Trophoblast cell (in vitro differentiated cells and primary cell): ENCODE measurements at regions not wholly inside any gene's neighbourhood (a gene's known extent, or its start where the extent isn't known, plus 50 kb on each side); places are given as distances from the start of the nearest gene placed in this dataset.

Source experiments
- DNase-seq, 2 donors: peaks; one replicate each; pipeline ENCODE4 v3.0.0-alpha.2; 2016
- H2AFZ ChIP-seq: 2 replicates; pipeline ENCODE4 v1.6.1; 2013; ENCODE audit warnings: low read length, moderate library complexity, mild to moderate bottlenecking; ENCODE audit not compliant: insufficient read depth, poor library complexity
- H2AK5ac ChIP-seq: 2 replicates; pipeline ENCODE4 v1.6.1; 2013; ENCODE audit warnings: mild to moderate bottlenecking, low read length
- H2BK120ac ChIP-seq: 2 replicates; pipeline ENCODE4 v1.6.1; 2013; ENCODE audit warnings: low read length, mild to moderate bottlenecking, moderate library complexity; ENCODE audit not compliant: insufficient read depth, poor library complexity
- H2BK12ac ChIP-seq: 2 replicates; pipeline ENCODE4 v1.6.1; 2013; ENCODE audit warnings: mild to moderate bottlenecking, low read length, moderate library complexity
- H2BK5ac ChIP-seq: 2 replicates; pipeline ENCODE4 v1.6.1; 2013; ENCODE audit warnings: low read length, low read depth, moderate library complexity, mild to moderate bottlenecking; ENCODE audit not compliant: poor library complexity
- H3K14ac ChIP-seq: 2 replicates; pipeline ENCODE4 v1.6.1; 2013; ENCODE audit warnings: mild to moderate bottlenecking, low read length
- H3K18ac ChIP-seq: 2 replicates; pipeline ENCODE4 v1.6.1; 2013; ENCODE audit warnings: mild to moderate bottlenecking, low read length
- H3K23ac ChIP-seq: 2 replicates; pipeline ENCODE4 v1.6.1; 2013; ENCODE audit warnings: low read length
- H3K27ac ChIP-seq: 2 replicates; pipeline ENCODE4 v1.5.1; 2013; ENCODE audit warnings: low read depth, mild to moderate bottlenecking, inconsistent platforms, low read length, moderate library complexity
- H3K27me3 ChIP-seq: 2 replicates; pipeline ENCODE4 v1.6.1; 2013; ENCODE audit warnings: inconsistent platforms, mild to moderate bottlenecking, low read length, moderate library complexity; ENCODE audit not compliant: insufficient read depth
- H3K36me3 ChIP-seq, 2 experiments: 1 replicate in 1 of 2; 2 replicates in 1 of 2; pipeline ENCODE4 v1.6.1; 2013; ENCODE audit warnings: low read length in 2 of 2, mild to moderate bottlenecking in 2 of 2, moderate library complexity in 1 of 2; ENCODE audit not compliant: insufficient read depth in 2 of 2, control insufficient read depth in 1 of 2
- H3K4ac ChIP-seq: 2 replicates; pipeline ENCODE4 v1.6.1; 2013; ENCODE audit warnings: low read depth, mild to moderate bottlenecking, low read length, moderate library complexity
- H3K4me1 ChIP-seq, 2 experiments: 1 replicate in 1 of 2; 2 replicates in 1 of 2; pipeline ENCODE4 v1.6.1; 2013; ENCODE audit warnings: low read length in 2 of 2, mild to moderate bottlenecking in 2 of 2, moderate library complexity in 1 of 2; ENCODE audit not compliant: insufficient read depth in 2 of 2, control insufficient read depth in 1 of 2
- H3K4me2 ChIP-seq: 2 replicates; pipeline ENCODE4 v1.6.1; 2013; ENCODE audit warnings: inconsistent platforms, mild to moderate bottlenecking, low read length, moderate library complexity
- H3K4me3 ChIP-seq: 2 replicates; pipeline ENCODE4 v1.5.1; 2013; ENCODE audit warnings: mild to moderate bottlenecking, low read depth, low read length, inconsistent platforms
- H3K79me1 ChIP-seq: one replicate; pipeline ENCODE4 v1.6.1; 2013; ENCODE audit warnings: low read length
- H3K79me2 ChIP-seq: 2 replicates; pipeline ENCODE4 v1.6.1; 2013; ENCODE audit warnings: low read length, mild to moderate bottlenecking; ENCODE audit not compliant: control insufficient read depth, insufficient read depth, poor library complexity
- H3K9ac ChIP-seq: 2 replicates; pipeline ENCODE4 v1.6.1; 2013; ENCODE audit warnings: mild to moderate bottlenecking, low read length
- H3K9me3 ChIP-seq: 2 replicates; pipeline ENCODE4 v1.6.1; 2013; ENCODE audit warnings: low read depth, mild to moderate bottlenecking, control low read depth, inconsistent platforms, low read length; ENCODE audit not compliant: insufficient read depth
- H4K12ac ChIP-seq: 2 replicates; pipeline ENCODE4 v1.6.1; 2013; ENCODE audit warnings: low read depth, mild to moderate bottlenecking, low read length, moderate library complexity
- H4K8ac ChIP-seq: 2 replicates; pipeline ENCODE4 v1.6.1; 2013; ENCODE audit warnings: low read depth, mild to moderate bottlenecking, low read length, moderate library complexity
- H4K91ac ChIP-seq: one replicate; pipeline ENCODE4 v1.6.1; 2013; ENCODE audit warnings: low read depth, mild to moderate bottlenecking, low read length, moderate library complexity
- WGBS: extraction: QIAGEN DNeasy Blood & Tissue Kit; methylation state at CpG from one replicate; pipeline ENCODE4 v1.1.7; 2013; ENCODE audit warnings: missing lambda C conversion rate; ENCODE audit not compliant: insufficient read length, insufficient coverage; ENCODE audit errors: extremely low coverage; 5-methylcytosine and 5-hydroxymethylcytosine counted together

DNA sequence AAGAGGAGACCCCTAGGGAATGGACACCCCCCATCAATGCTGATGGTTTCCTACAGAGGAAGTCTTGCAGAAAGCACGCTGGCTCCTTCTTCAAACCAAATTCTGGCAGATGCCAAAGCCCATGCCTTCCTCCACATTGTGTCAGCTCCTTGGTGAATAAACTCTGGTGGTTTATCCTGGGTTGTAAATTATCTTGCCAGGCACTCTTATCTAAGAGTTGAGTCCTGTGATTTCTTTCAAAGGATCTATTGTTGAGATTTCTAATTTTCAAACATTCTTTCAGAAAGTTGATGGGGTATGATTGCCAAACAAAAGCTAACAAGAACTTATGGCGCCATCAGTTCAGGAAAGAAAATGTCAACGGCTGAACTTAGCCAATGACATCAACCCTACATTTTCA, 160.4 kb downstream of the NSG2 start:
- Histone ChIP-seq H3K23ac (no peak overlapping the region), H2BK5ac (no peak overlapping the region), H2AK5ac (no peak overlapping the region), H3K9ac (no peak overlapping the region), H3K4me1 (peaks cover 0 to 3% of the 10 kb centered on the region in 2 experiments), H3K27ac (no peak overlapping the region), H2BK12ac (no peak overlapping the region), H3K4me3 (no peak overlapping the region), H3K79me2 (no peaks in the 10 kb centered on the region), H2BK120ac (no peak overlapping the region), H3K79me1 (no peaks in the 10 kb centered on the region), H3K4me2 (no peak overlapping the region), H3K18ac (no peak overlapping the region), H4K12ac (no peak overlapping the region), H3K14ac (no peak overlapping the region), H3K36me3 (no peaks in the 10 kb centered on the region), H4K91ac (no peak overlapping the region), H2AFZ (no peak overlapping the region), H4K8ac (no peak overlapping the region), H3K27me3 (peaks cover 2% of the 10 kb centered on the region), H3K9me3 (no peaks in the 10 kb centered on the region), H3K4ac (no peak overlapping the region)
- no peak for DNase-seq
- no CpG with 5 or more reads among the region's 3 CpGs for WGBS

DNA sequence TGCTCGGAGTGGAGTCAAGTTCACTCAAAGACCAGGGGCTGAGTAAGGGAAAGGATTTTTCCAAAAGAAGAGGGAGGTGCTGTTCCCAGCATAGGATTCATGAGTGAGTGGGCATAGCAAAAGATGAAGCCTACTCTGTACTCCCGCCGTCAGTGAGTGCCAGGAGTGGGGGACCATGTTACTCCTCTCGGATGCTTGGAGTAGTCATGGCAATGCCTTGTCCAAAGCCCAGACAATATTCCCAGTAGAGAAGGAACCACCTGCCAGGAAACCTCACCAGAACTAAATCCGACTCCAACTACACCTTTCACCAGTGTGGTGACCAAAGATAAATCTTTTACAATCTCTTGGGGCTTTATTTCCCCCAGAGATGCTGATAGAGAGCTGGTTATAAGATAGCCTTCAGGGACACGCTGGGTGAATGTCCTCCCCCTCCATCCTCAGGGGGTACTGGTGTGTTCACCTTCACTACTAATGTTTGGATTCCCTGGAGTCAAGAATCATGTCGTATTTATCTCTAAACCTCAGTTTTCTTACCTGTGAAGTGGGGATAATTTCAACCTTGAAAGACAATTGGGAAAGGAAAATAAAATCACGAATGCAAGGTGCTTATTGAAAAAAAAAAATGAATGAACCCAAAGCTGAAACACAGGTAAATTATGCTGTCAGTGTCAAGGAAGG, 165.2 kb downstream of the NSG2 start:
- Histone ChIP-seq H3K4ac (no peak overlapping the region), H3K27ac (no peak overlapping the region), H3K9me3 (no peaks in the 10 kb centered on the region), H4K91ac (no peak overlapping the region), H3K4me2 (no peak overlapping the region), H3K18ac (no peak overlapping the region), H2AK5ac (no peak overlapping the region), H4K8ac (no peak overlapping the region), H3K14ac (no peak overlapping the region), H4K12ac (no peak overlapping the region), H3K79me1 (no peaks in the 10 kb centered on the region), H3K4me1 (no peaks in the 10 kb centered on the region), H3K9ac (no peak overlapping the region), H2BK12ac (no peak overlapping the region), H2BK5ac (no peak overlapping the region), H3K79me2 (no peaks in the 10 kb centered on the region), H3K4me3 (no peak overlapping the region), H2AFZ (no peak overlapping the region), H2BK120ac (no peak overlapping the region), H3K23ac (no peak overlapping the region), H3K27me3 (peaks cover 2% of the 10 kb centered on the region), H3K36me3 (no peaks in the 10 kb centered on the region)
- no CpG with 5 or more reads among the region's 8 CpGs for WGBS
- no peak for DNase-seq

DNA sequence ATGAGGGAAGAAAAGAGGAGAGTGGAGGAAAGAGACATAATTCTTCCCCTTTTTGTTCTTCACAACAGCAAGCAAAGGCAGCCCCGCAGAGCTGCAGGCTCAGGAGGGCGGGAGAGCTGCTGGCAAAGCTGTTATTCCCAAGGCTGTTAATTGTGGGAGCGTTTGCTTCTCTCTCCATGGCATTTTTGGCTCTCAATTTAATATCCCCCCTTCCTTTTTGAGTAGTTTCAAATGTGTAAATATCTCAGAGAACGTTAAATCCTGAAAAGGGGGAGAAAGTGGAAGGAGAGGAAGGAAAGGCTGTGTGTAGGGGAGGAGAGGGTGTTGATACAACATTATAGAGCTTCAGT, 165.7 kb downstream of the NSG2 start:
- H4K12ac ChIP-seq: no peak overlapping the region
- no peak overlapping the region for H3K23ac ChIP-seq
- no peak overlapping the region for H2AK5ac ChIP-seq
- H3K9me3 ChIP-seq: no peaks in the 10 kb centered on the region
- no peak overlapping the region for H2BK120ac ChIP-seq
- H4K91ac ChIP-seq: no peak overlapping the region
- no peak overlapping the region for H3K4me3 ChIP-seq
- no peak overlapping the region for H3K27ac ChIP-seq
- H2BK12ac ChIP-seq: no peak overlapping the region
- H3K36me3 ChIP-seq: no peaks in the 10 kb centered on the region
- no peak overlapping the region for H3K9ac ChIP-seq
- H3K4me1 ChIP-seq: no peaks in the 10 kb centered on the region
- H3K14ac ChIP-seq: no peak overlapping the region
- H3K27me3 ChIP-seq: peaks cover 2% of the 10 kb centered on the region
- H2AFZ ChIP-seq: no peak overlapping the region
- H3K79me2 ChIP-seq: no peaks in the 10 kb centered on the region
- no peaks in the 10 kb centered on the region for H3K79me1 ChIP-seq
- no peak overlapping the region for H4K8ac ChIP-seq
- H3K18ac ChIP-seq: no peak overlapping the region
- DNase-seq: no peak
- no peak overlapping the region for H2BK5ac ChIP-seq
- H3K4me2 ChIP-seq: no peak overlapping the region
- H3K4ac ChIP-seq: no peak overlapping the region
- no CpG with 5 or more reads among the region's 4 CpGs for WGBS

DNA sequence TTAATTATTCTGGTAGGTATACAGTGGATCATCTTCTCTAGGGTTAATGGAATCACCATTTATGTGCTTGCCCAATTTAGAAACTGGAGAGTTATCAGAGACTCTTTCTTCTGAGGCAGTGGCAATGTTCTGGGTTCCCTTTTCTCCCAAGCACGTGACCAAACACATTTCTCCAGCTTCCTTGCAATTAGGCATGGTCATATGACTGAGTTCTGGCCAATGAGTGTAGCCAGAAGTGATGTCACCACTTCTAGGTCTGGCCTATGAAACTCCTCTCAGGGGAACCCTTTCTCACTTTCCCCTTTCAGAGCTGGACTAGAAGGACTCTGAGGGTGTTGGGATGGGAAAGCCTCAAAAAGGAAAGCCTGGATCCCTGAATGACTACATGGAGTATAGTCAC, 172.0 kb downstream of the NSG2 start:
- no peak overlapping the region for H3K27ac ChIP-seq
- DNase-seq: no peak
- no peak overlapping the region for H3K4ac ChIP-seq

More for the DNA sequence above, 172.0 kb downstream of the NSG2 start:
- H3K9me3 ChIP-seq: no peaks in the 10 kb centered on the region
- H4K8ac ChIP-seq: no peak overlapping the region
- H3K23ac ChIP-seq: no peak overlapping the region
- no peak overlapping the region for H2BK5ac ChIP-seq
- no peak overlapping the region for H2BK120ac ChIP-seq
- WGBS: no CpG with 5 or more reads among the region's 1 CpG
- no peak overlapping the region for H2AK5ac ChIP-seq
- H3K4me1 ChIP-seq: no peaks in the 10 kb centered on the region
- H3K4me2 ChIP-seq: no peak overlapping the region
- H3K27me3 ChIP-seq: no peaks in the 10 kb centered on the region
- H4K91ac ChIP-seq: no peak overlapping the region
- no peaks in the 10 kb centered on the region for H3K79me2 ChIP-seq
- no peaks in the 10 kb centered on the region for H3K79me1 ChIP-seq
- H2AFZ ChIP-seq: no peak overlapping the region
- no peak overlapping the region for H4K12ac ChIP-seq
- H3K18ac ChIP-seq: no peak overlapping the region
- H3K9ac ChIP-seq: no peak overlapping the region
- H3K4me3 ChIP-seq: no peak overlapping the region
- no peaks in the 10 kb centered on the region for H3K36me3 ChIP-seq
- H3K14ac ChIP-seq: no peak overlapping the region
- H2BK12ac ChIP-seq: no peak overlapping the region
